Activated T-helper 1 cell treated with anti-CD3 and anti-CD28 coated beads, Interleukin-12 subunit alpha, Interleukin-12 subunit beta, Interleukin-2, Interleukin-4 antibody, amounts not matched to agents 30 ng/mL and 10 ng/mL and 1 ng/mL, durations not matched to agents 14 hours and 24 hours and 36 hours (primary cell): ENCODE measurements at regions not wholly inside any gene's neighbourhood (a gene's known extent, or its start where the extent isn't known, plus 50 kb on each side); places are given as distances from the start of the nearest gene placed in this dataset.

Source experiments
- DNase-seq: peaks from one replicate; pipeline ENCODE4 v3.0.0; 2021; ENCODE audit warnings: low spot score
- H3K27ac Mint-ChIP-seq: one replicate; pipeline ENCODE4 v1.8.0; 2021; ENCODE audit warnings: mild to moderate bottlenecking, mixed read lengths
- H3K27me3 Mint-ChIP-seq: one replicate; pipeline ENCODE4 v1.8.0; 2022; ENCODE audit warnings: mild to moderate bottlenecking, moderate library complexity, mixed read lengths; ENCODE audit not compliant: insufficient read depth
- H3K36me3 Mint-ChIP-seq: one replicate; pipeline ENCODE4 v1.8.0; 2021; ENCODE audit warnings: low read depth, mixed read lengths
- H3K4me1 Mint-ChIP-seq: one replicate; pipeline ENCODE4 v1.8.0; 2021; ENCODE audit warnings: low read depth, mixed read lengths
- H3K4me3 Mint-ChIP-seq: one replicate; pipeline ENCODE4 v1.8.0; 2021; ENCODE audit warnings: mild to moderate bottlenecking, moderate library complexity, mixed read lengths
- H3K9me3 Mint-ChIP-seq: one replicate; pipeline ENCODE4 v1.8.0; 2021; ENCODE audit warnings: mixed read lengths
- intact Hi-C: fragments of 100-400 bp; cut with micrococcal nuclease; formaldehyde crosslinking; loops from one replicate; pipeline ENCODE4 v1.15.1; 2024

DNA sequence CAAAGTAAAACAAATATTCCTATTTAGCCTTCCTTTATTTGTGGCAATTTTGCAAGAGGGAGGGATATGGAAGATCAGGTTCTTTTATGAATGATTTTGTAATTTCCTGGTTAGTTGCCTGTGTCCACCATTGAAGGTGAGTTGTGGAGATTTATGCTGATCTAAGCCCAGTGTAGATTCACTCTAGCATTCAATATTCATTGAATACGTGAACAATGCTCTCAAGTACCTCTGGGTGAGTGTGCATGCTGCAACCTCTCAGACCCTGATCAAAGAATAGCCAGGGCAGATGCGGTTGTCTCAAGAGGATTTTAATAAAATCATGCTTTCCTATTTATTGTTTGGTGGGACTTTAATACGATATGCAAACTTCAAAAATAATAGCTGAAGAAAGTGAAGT is 628.4 kb downstream of the SPRY1 start:
- Mint-ChIP-seq H3K9me3 (no peaks in the 10 kb centered on the region), H3K4me1 (peaks cover 6% of the 10 kb centered on the region), H3K4me3 (no peak overlapping the region), H3K27ac (no peak overlapping the region), H3K27me3 (peaks cover 2% of the 10 kb centered on the region), H3K36me3 (no peaks in the 10 kb centered on the region)
- no peak for DNase-seq
- intact Hi-C loops: no loop called here

DNA sequence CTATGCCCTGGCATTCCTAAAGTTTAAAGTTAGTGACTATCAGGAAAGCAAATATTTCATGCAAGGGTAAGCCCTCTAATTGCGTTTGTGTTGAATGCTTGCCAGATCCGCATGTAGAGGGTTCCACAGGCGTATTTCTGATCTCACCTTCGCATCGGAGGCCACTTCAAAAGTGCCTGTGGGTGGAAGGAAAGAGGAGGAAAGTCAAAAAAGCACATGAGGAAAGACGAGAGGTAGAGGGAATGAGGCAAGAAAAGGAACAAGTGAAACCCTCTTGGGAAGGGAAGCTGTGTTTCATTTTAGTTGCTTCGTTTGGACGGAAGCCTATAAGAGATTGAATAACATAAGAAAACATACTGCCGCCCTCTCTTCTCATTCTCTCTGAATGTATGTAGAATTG is 628.8 kb downstream of the SPRY1 start:
- H3K4me3 Mint-ChIP-seq: no peak overlapping the region
- peaks cover 2% of the 10 kb centered on the region for H3K4me1 Mint-ChIP-seq
- intact Hi-C loops: no loop called here
- no peak overlapping the region for H3K27ac Mint-ChIP-seq
- no peaks in the 10 kb centered on the region for H3K36me3 Mint-ChIP-seq
- no peak for DNase-seq
- H3K27me3 Mint-ChIP-seq: peaks cover 4% of the 10 kb centered on the region
- no peaks in the 10 kb centered on the region for H3K9me3 Mint-ChIP-seq

DNA sequence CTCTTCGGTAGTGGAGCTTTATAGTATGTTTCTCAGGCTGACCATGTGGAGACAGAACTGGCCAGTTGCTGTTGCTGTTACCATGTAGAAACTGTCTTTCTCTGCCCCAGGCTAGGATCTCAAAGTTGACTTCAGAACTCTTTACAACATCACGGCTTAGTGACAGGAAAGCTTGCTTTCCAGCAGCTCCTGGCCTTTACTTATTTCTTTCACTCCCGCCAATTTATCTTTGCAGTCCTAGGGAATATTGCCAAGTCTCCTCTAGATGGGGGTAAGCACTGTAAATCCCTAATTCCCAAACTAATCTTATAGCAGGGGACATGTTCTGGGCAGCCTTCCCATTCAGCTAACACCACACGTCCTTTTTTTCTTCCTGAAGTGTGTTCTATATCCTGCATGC is 631.6 kb downstream of the SPRY1 start:
- no peaks in the 10 kb centered on the region for H3K4me1 Mint-ChIP-seq
- peaks cover 5% of the 10 kb centered on the region for H3K27me3 Mint-ChIP-seq
- H3K9me3 Mint-ChIP-seq: no peaks in the 10 kb centered on the region
- no peak overlapping the region for H3K4me3 Mint-ChIP-seq
- intact Hi-C loops: no loop called here
- no peak overlapping the region for H3K27ac Mint-ChIP-seq
- no peak for DNase-seq
- no peaks in the 10 kb centered on the region for H3K36me3 Mint-ChIP-seq

DNA sequence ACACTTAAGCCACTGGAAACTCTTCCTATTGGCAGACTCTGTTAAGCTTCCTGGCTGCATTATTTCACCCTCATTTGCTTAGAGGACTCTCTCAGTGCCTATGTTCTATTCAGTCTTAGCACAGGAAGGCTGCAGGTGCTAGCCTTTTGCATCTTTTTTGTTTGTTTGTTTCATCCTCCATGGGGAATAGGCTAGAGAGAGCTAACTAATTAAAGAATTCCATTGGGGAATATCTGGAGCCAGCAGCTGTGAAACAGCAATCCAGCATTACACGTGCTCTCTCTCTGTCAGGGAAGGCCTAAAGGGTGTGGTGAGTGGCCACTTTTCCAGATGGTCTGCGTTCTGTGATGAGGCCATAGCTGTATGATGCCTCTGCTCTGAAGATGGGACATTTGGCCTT is 633.6 kb downstream of the SPRY1 start:
- Mint-ChIP-seq H3K4me3 (no peak overlapping the region), H3K27me3 (peaks cover 5% of the 10 kb centered on the region), H3K36me3 (no peaks in the 10 kb centered on the region), H3K27ac (no peak overlapping the region), H3K9me3 (no peaks in the 10 kb centered on the region), H3K4me1 (no peaks in the 10 kb centered on the region)
- DNase-seq: no peak
- intact Hi-C loops: no loop called here

DNA sequence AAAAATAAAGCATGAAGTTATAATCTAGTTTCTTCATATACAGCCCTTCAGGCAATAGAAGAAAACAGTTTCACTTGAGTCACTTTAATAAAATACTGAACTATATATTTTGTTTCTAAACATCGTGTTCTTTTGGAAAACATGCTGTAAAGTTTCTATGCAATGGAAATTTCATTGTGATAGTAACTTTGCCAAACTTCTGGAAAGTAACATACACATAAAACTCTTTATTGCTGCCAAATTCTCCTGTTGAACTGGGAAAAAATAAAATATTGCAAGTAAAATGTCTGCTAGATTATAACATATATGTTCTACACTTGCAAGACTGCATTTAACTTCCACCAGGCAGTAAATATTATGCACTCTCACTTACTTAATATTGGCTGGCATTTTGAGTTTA is 635.4 kb downstream of the SPRY1 start:
- Mint-ChIP-seq H3K4me1 (no peaks in the 10 kb centered on the region), H3K4me3 (no peak overlapping the region), H3K27ac (no peak overlapping the region), H3K27me3 (peaks cover 5% of the 10 kb centered on the region), H3K9me3 (no peaks in the 10 kb centered on the region), H3K36me3 (no peaks in the 10 kb centered on the region)
- no peak for DNase-seq
- intact Hi-C loops: no loop called here

DNA sequence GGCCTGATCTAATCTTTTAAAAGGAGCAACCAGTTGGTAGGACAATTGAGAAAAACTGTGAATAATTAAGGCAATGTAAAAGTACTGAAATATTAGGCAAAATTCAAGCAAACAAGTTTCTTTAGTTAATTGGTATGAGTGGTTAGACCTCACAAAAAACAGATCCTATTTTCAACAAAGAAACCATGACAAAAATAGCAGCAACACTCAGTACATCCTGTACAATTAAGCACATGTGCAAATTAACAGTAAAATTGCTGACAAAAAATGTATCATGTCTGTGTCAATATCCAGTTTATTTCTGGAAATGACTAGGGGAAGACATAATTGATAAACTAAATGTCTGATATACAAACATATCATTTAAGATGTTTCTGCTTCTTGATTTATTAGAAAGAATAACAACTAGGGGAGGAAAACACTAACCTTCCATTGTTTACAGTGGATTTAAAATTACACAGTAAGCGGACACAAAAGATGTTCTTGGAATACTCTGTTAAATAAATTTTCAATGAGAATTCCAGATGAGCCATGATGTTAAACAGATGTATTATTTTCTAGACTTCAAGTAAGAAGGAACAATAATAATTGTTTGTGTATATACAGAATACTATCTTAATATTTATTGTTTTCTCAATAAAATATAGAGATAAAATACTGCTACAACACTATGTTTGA is 638.9 kb downstream of the SPRY1 start:
- Mint-ChIP-seq H3K9me3 (no peaks in the 10 kb centered on the region), H3K4me3 (no peak overlapping the region), H3K4me1 (no peaks in the 10 kb centered on the region), H3K36me3 (no peaks in the 10 kb centered on the region), H3K27ac (no peak overlapping the region), H3K27me3 (peaks cover under 1% of the 10 kb centered on the region)
- DNase-seq: no peak
- intact Hi-C loops: no loop called here

DNA sequence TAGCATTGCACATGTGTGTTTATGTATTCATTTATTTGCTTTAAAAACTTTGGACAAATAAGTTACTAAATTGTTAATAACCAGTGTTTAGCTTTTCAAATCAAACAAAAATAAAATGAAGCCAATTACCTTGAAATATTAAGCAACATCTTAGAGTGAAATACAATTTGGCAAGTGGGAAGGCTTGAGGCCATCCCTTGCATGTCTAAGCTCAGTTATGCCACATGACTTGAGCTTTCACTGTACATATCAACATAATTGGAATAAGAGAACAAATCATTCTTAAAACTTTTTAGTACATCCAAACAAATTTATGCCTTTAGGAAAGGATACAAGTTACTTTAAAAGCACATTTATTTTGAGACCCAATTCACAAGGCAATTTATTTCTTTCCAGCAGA is 640.6 kb downstream of the SPRY1 start:
- Mint-ChIP-seq H3K27ac (no peak overlapping the region), H3K36me3 (no peaks in the 10 kb centered on the region), H3K4me1 (no peaks in the 10 kb centered on the region), H3K9me3 (no peaks in the 10 kb centered on the region), H3K27me3 (no peaks in the 10 kb centered on the region), H3K4me3 (no peak overlapping the region)
- DNase-seq: no peak
- intact Hi-C loops: no loop called here

DNA sequence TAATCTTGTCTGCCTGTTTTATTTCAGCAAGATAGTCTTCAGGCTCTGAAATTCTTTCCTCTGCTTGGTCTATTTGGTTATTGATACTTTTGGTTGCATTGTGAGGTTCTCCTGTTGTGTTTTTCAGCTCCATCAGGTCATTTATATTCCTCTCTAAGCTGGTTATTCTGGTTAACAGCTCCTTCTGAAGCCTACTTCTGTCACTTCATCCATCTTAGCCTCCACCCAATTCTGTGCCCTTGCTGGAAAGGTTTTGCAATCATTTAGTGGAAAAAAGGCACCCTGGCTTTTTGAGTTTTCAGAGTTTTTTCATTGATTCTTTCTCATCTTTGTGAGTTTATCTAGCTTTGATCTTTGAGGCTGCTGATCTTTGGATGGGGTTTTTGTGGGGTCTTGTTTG is 647.7 kb downstream of the SPRY1 start:
- Mint-ChIP-seq H3K36me3 (no peaks in the 10 kb centered on the region), H3K4me3 (no peak overlapping the region), H3K9me3 (no peaks in the 10 kb centered on the region), H3K27me3 (peaks cover 1% of the 10 kb centered on the region), H3K4me1 (no peaks in the 10 kb centered on the region), H3K27ac (no peak overlapping the region)
- no peak for DNase-seq
- intact Hi-C loops: no loop called here

DNA sequence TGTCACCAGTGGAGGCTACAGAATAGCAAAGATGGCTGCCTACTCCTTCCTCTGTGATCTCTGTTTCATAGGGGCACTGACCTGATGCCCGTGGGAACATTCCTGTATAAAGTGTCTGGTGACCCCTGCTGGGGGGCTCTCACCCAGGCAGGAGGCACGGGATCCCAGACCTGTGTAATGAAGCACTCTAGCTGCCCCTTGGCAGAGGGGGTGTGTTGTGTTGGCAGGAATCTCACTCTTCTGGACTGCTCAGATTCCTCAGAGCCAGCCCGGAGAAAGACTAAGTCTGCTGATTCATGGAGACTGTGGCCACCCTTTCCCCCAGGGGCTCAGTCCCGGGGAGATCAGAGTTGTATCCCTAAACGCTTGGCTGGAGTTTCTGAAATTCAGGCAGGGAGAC is 648.3 kb downstream of the SPRY1 start:
- intact Hi-C loops: no loop called here
- no peaks in the 10 kb centered on the region for H3K9me3 Mint-ChIP-seq
- no peaks in the 10 kb centered on the region for H3K36me3 Mint-ChIP-seq
- no peaks in the 10 kb centered on the region for H3K4me1 Mint-ChIP-seq
- no peak for DNase-seq
- H3K4me3 Mint-ChIP-seq: no peak overlapping the region
- H3K27me3 Mint-ChIP-seq: peaks cover 1% of the 10 kb centered on the region
- no peak overlapping the region for H3K27ac Mint-ChIP-seq

DNA sequence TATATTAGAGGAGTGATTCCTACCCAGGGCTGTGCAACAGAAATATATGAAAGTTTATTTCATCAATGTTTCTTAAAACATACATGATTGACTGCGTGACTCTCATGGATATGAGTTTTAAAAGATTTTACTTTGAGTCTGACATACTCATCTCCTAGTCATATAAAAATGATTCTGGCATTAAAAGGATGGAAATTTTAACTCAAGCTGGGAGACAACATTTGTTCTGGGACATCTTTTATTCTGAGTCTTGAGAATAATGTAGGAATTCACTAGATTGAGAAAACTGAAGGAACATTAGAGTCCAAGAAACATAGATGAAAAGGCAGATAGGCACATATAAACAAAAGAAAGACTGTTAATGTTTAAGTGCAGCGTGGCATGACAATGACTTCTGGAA is 649.6 kb downstream of the SPRY1 start:
- H3K4me1 Mint-ChIP-seq: no peaks in the 10 kb centered on the region
- no peak for DNase-seq
- H3K36me3 Mint-ChIP-seq: no peaks in the 10 kb centered on the region
- no peak overlapping the region for H3K4me3 Mint-ChIP-seq
- no peaks in the 10 kb centered on the region for H3K9me3 Mint-ChIP-seq
- H3K27me3 Mint-ChIP-seq: peaks cover 1% of the 10 kb centered on the region
- intact Hi-C loops: no loop called here
- no peak overlapping the region for H3K27ac Mint-ChIP-seq

DNA sequence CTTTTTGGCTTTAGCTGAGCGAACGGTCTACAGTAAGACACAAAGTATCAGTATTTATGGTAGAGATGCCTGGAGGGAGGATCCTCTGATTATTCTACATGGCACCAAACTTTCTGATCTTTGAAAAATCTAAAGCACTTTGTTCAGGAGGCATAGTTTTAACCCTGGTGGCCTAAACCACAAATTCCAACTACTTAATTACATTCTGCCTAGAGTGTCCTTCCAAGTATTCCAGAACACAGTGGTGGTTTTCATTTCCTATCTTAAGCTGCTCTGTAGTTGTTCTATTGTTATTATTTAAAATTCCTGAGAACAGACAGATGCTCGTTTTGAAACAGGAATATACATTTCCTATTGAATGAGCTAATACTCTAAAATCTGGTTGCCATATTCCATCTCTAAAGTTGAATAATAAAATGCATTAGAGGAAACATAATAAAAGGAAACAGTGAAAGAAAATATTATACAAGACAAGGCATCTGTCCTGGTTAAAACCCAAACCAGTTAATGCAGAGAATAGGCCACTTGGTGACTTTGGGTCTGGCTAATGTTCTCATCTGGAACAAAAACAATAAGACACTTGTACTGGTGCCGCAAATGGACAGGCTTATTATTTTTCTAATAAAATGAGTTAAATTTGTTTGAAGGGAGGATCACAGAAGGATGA is 657.4 kb downstream of the SPRY1 start:
- Mint-ChIP-seq H3K4me3 (no peak overlapping the region), H3K36me3 (no peaks in the 10 kb centered on the region), H3K9me3 (no peaks in the 10 kb centered on the region), H3K27ac (no peak overlapping the region), H3K4me1 (no peaks in the 10 kb centered on the region), H3K27me3 (no peaks in the 10 kb centered on the region)
- no peak for DNase-seq
- intact Hi-C loops: no loop called here

DNA sequence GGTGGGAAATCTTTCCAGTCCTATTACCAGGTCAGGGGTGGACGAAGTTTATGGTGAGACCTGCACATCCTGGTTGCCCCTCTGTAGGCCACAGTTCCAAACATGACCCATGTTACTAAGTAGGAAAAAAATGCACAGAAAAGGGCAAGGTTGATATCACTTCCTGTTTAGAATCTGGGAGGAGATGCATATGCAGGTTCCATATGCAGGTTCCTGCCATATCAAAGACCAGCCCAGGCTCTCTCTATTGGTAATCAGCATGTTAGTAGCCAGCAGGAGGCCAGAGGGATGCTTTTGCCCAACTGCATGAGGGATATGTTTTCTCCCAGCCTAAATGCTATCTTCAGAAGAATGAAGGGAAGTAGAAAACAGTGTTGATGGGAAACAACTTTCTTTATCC is 657.2 kb downstream of the ANKRD50 start:
- Mint-ChIP-seq H3K36me3 (no peaks in the 10 kb centered on the region), H3K4me1 (no peaks in the 10 kb centered on the region), H3K27me3 (no peaks in the 10 kb centered on the region), H3K9me3 (no peaks in the 10 kb centered on the region), H3K4me3 (no peak overlapping the region), H3K27ac (no peak overlapping the region)
- DNase-seq: no peak
- intact Hi-C loops: no loop called here

DNA sequence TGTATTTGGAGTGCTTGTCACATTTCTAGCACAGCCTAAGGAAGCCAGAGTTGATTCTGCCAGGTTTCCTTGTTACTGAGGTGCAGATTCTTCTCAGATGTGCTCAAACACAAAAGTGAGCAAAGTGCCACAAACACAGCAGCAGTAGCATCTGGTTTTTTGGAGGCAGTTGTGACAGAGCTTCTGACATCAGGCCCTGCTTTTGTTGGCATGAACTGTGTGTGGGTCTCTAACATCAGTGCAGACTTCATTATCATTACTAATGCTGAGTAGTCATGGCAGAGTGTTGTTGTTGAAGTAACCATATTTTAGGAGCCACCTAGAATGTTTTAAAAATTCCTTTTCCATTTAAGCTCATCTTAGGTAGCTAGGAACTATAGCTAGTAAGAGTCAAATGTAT is 656.6 kb downstream of the ANKRD50 start:
- no peaks in the 10 kb centered on the region for H3K27me3 Mint-ChIP-seq
- no peak overlapping the region for H3K4me3 Mint-ChIP-seq
- DNase-seq: no peak
- intact Hi-C loops: no loop called here
- no peaks in the 10 kb centered on the region for H3K9me3 Mint-ChIP-seq
- no peaks in the 10 kb centered on the region for H3K36me3 Mint-ChIP-seq
- no peak overlapping the region for H3K27ac Mint-ChIP-seq
- no peaks in the 10 kb centered on the region for H3K4me1 Mint-ChIP-seq
